Femur (tissue), 1 donor: ENCODE measurements at regions not wholly inside any gene's neighbourhood (a gene's known extent, or its start where the extent isn't known, plus 50 kb on each side); places are given as distances from the start of the nearest gene placed in this dataset.

Experiments used
- DNase-seq: peaks from one replicate; pipeline ENCODE4 v3.0.0-alpha.2; 2017

GRCh38 chr15:62619526-62619925 lies 423.0 kb upstream of the TPM1 start:
- no peak for DNase-seq

GRCh38 chr15:62622775-62623174 lies 419.8 kb upstream of the TPM1 start:
- no peak for DNase-seq

GRCh38 chr15:62624547-62625378 lies 417.8 kb upstream of the TPM1 start:
- DNase-seq, result no peak

- peak; percentile 59 for DNase-seq
These were observed 417.0 kb upstream of the TPM1 start for GRCh38 chr15:62625429-62626033.

GRCh38 chr15:62626903-62627302 lies 415.6 kb upstream of the TPM1 start:
- DNase-seq, result no peak

- no peak for DNase-seq
These were observed 411.3 kb upstream of the TPM1 start for GRCh38 chr15:62631076-62631724.

GRCh38 chr15:62636823-62637573 lies 405.5 kb upstream of the TPM1 start:
- DNase-seq, result no peak

GRCh38 chr15:62637574-62637897 lies 405.0 kb upstream of the TPM1 start:
- DNase-seq, result no peak

GRCh38 chr15:62637950-62638619 lies 404.5 kb upstream of the TPM1 start:
- DNase-seq, result no peak

GRCh38 chr15:62639432-62639831 lies 403.1 kb upstream of the TPM1 start:
- DNase-seq, result no peak

- no peak for DNase-seq
These were observed 402.5 kb upstream of the TPM1 start for GRCh38 chr15:62639906-62640605.

GRCh38 chr15:62641825-62642224 lies 400.7 kb upstream of the TPM1 start:
- DNase-seq, result no peak

GRCh38 chr15:62643572-62643971 lies 399.0 kb upstream of the TPM1 start:
- no peak for DNase-seq

GRCh38 chr15:62644216-62644888 lies 398.2 kb upstream of the TPM1 start:
- DNase-seq, result no peak

GRCh38 chr15:62644889-62645742 lies 397.4 kb upstream of the TPM1 start:
- peak; percentile 70 for DNase-seq

GRCh38 chr15:62647202-62647842 lies 395.2 kb upstream of the TPM1 start:
- DNase-seq, result peak; percentile 62

GRCh38 chr15:62647843-62648505 lies 394.6 kb upstream of the TPM1 start:
- no peak for DNase-seq

GRCh38 chr15:62648954-62649353 lies 393.6 kb upstream of the TPM1 start:
- DNase-seq, result no peak

- DNase-seq, result no peak
These were observed 392.6 kb upstream of the TPM1 start for GRCh38 chr15:62649793-62650420.
